ENCODE measurements at regions not wholly inside any gene's neighbourhood (a gene's known extent, or its start where the extent isn't known, plus 50 kb on each side); places are given as distances from the start of the nearest gene placed in this dataset.

DNA sequence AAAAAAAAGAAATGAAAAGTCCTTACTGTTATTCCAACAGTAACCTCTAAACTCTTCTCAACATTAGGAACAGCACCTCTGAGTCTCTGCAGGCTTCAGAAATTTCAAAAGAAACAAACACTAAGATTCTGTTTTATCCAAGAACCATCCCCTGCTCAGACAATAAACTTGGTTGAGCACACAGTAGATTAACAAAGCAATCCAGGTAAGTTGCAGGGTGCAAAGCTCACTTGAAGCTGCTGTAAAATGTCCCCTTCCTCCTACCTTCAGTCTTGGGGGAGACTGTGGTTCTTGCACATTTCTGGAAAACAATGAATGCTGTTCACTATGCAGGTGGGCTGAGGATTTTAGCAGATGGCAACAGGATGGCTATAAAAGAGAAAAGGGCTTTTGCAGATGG, 484.1 kb downstream of the IGSF11 start:
- TF ChIP-seq, protein P1, sequence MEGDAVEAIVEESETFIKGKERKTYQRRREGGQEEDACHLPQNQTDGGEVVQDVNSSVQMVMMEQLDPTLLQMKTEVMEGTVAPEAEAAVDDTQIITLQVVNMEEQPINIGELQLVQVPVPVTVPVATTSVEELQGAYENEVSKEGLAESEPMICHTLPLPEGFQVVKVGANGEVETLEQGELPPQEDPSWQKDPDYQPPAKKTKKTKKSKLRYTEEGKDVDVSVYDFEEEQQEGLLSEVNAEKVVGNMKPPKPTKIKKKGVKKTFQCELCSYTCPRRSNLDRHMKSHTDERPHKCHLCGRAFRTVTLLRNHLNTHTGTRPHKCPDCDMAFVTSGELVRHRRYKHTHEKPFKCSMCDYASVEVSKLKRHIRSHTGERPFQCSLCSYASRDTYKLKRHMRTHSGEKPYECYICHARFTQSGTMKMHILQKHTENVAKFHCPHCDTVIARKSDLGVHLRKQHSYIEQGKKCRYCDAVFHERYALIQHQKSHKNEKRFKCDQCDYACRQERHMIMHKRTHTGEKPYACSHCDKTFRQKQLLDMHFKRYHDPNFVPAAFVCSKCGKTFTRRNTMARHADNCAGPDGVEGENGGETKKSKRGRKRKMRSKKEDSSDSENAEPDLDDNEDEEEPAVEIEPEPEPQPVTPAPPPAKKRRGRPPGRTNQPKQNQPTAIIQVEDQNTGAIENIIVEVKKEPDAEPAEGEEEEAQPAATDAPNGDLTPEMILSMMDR (IDR thresholded peaks at IDR 0.05 in 4 of 5, conservative IDR thresholded peaks at IDR 0.05 in 1 of 5), result no peak
- TF ChIP-seq POLR2A (IDR thresholded peaks at IDR 0.05), result no peak

Measured in gastrocnemius medialis (tissue), 4 donors.